ENCODE measurements at regions not wholly inside any gene's neighbourhood (a gene's known extent, or its start where the extent isn't known, plus 50 kb on each side); places are given as distances from the start of the nearest gene placed in this dataset.

DNA sequence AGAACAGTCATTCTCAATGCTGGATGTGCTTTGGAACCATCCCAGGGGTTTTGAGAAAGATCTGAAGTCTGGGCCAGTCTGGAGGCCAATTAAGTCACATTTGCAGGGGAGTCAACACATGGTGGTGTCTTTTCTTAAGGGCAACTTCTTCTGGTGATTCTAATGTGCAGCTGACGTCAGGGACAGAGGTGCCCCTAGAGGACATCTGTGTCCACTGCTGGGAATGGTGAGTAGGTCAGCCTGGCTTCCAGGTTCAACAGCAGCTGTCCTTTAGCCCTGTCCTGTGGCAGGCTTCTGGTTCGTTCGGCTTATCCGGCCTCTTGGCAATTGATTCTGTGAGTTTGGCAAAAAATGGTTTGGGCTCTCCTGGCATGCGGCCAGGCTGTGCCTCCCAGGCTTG lies 269.7 kb upstream of the HABP2 start:
- DNase-seq (ENCODE audit: unreplicated experiment), result no peak
- TF ChIP-seq, protein P1, sequence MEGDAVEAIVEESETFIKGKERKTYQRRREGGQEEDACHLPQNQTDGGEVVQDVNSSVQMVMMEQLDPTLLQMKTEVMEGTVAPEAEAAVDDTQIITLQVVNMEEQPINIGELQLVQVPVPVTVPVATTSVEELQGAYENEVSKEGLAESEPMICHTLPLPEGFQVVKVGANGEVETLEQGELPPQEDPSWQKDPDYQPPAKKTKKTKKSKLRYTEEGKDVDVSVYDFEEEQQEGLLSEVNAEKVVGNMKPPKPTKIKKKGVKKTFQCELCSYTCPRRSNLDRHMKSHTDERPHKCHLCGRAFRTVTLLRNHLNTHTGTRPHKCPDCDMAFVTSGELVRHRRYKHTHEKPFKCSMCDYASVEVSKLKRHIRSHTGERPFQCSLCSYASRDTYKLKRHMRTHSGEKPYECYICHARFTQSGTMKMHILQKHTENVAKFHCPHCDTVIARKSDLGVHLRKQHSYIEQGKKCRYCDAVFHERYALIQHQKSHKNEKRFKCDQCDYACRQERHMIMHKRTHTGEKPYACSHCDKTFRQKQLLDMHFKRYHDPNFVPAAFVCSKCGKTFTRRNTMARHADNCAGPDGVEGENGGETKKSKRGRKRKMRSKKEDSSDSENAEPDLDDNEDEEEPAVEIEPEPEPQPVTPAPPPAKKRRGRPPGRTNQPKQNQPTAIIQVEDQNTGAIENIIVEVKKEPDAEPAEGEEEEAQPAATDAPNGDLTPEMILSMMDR (IDR thresholded peaks at IDR 0.05; ENCODE audit: unreplicated experiment), result no peak
- BruUV-seq (replicated peaks), result no TSS peak
- CTCF ChIA-PET, result interaction anchor here (0.6 kb wide), 1 partner anchor 49 kb away, joined by 3 read pairs; no protein-coding TSS in a partner anchor
- H3K4me1 Mint-ChIP-seq (ENCODE audit: insufficient read depth, unreplicated experiment), result no peaks in the 10 kb centered on the region
- H3K4me3 Mint-ChIP-seq (ENCODE audit: unreplicated experiment), result no peak overlapping the region
- POLR2A ChIA-PET, result no interaction called here
- intact Hi-C loops (cut with micrococcal nuclease), result no loop called here
- no peak overlapping the region for H3K27ac Mint-ChIP-seq (ENCODE audit: low read depth, unreplicated experiment)
- H3K27me3 Mint-ChIP-seq (ENCODE audit: insufficient read depth, unreplicated experiment), result peaks cover 13% of the 10 kb centered on the region
- no peaks in the 10 kb centered on the region for H3K36me3 Mint-ChIP-seq (ENCODE audit: insufficient read depth, unreplicated experiment)
- no peaks in the 10 kb centered on the region for H3K9me3 Mint-ChIP-seq (ENCODE audit: unreplicated experiment)

DNA sequence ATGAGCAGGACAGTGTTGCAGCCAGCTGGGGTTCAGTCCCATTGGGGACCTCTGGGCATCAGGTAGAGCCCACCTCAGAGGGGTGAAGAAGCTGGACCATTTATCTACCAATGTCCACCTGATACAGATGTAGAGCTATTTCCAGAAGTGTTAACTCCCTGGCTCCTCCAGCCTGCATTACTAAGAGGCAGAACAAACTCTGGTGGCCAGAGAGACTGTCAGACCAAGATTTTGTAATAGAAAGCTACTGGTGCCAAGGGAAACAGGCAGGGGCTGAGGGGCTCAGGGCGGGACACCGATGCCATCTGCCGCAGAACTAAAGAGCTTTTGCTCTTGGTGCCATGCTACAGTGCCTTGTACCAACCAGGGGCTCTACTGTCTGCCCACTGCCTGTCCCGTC lies 268.2 kb upstream of the HABP2 start:
- no peaks in the 10 kb centered on the region for H3K4me1 Mint-ChIP-seq (ENCODE audit: insufficient read depth, unreplicated experiment)
- no peak overlapping the region for H3K4me3 Mint-ChIP-seq (ENCODE audit: unreplicated experiment)
- CTCF ChIA-PET, result interaction anchor here (0.6 kb wide), 1 partner anchor 27 kb away, joined by 3 read pairs; no protein-coding TSS in a partner anchor
- intact Hi-C loops (cut with micrococcal nuclease), result no loop called here
- TF ChIP-seq, protein P1 (IDR thresholded peaks at IDR 0.05; ENCODE audit: unreplicated experiment), result no peak
- H3K36me3 Mint-ChIP-seq (ENCODE audit: insufficient read depth, unreplicated experiment), result no peaks in the 10 kb centered on the region
- DNase-seq (ENCODE audit: unreplicated experiment), result no peak
- peaks cover 13% of the 10 kb centered on the region for H3K27me3 Mint-ChIP-seq (ENCODE audit: insufficient read depth, unreplicated experiment)
- no TSS peak for BruUV-seq (replicated peaks)
- H3K27ac Mint-ChIP-seq (ENCODE audit: low read depth, unreplicated experiment), result no peak overlapping the region
- H3K9me3 Mint-ChIP-seq (ENCODE audit: unreplicated experiment), result no peaks in the 10 kb centered on the region
- POLR2A ChIA-PET, result no interaction called here

DNA sequence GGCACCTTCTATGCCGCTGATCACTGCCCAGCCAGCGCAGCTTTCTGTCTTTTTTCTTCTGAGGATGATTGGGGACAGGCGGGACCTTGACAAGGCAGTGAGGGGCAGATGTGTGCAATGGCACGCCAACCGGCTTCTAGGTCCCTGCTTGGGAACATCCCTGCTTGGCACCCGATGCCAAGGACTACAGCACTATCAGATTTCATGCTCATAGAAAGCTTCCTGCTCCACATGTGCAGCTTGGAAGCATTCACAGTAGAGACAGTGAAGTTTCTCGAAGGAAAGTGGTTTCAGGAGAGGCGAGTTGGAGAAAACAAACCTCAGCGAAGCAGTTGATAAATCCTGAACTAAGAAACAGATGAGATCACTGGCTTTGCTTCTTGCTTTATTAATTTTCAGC lies 267.5 kb upstream of the HABP2 start:
- no peaks in the 10 kb centered on the region for H3K9me3 Mint-ChIP-seq (ENCODE audit: unreplicated experiment)
- no peak for DNase-seq (ENCODE audit: unreplicated experiment)
- POLR2A ChIA-PET, result no interaction called here
- intact Hi-C loops (cut with micrococcal nuclease), result no loop called here
- CTCF ChIA-PET, result no interaction called here
- BruUV-seq (replicated peaks), result no TSS peak
- no peak overlapping the region for H3K4me3 Mint-ChIP-seq (ENCODE audit: unreplicated experiment)
- peaks cover 13% of the 10 kb centered on the region for H3K27me3 Mint-ChIP-seq (ENCODE audit: insufficient read depth, unreplicated experiment)
- no peaks in the 10 kb centered on the region for H3K4me1 Mint-ChIP-seq (ENCODE audit: insufficient read depth, unreplicated experiment)
- H3K36me3 Mint-ChIP-seq (ENCODE audit: insufficient read depth, unreplicated experiment), result no peaks in the 10 kb centered on the region
- TF ChIP-seq, protein P1 (IDR thresholded peaks at IDR 0.05; ENCODE audit: unreplicated experiment), result no peak
- no peak overlapping the region for H3K27ac Mint-ChIP-seq (ENCODE audit: low read depth, unreplicated experiment)

DNA sequence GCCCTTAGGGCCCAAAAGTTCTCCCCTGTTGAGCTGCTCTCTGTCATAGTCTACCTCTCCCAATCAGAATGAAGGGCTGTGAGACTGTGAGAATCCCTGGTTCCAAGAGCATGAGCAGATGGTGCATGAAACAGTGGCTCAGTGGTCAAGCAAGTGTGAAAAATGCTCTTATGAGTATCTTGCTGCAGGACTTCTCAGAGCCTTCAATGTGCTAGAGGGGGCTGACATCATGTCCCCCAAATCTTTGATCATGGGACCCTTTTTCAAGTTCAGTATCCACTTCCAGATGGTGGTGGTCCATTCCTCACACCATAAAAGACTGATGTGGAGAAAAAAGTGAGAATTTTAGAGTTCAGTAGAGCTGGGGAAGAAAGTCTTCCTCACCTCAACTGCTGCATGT lies 265.3 kb upstream of the HABP2 start:
- intact Hi-C loops (cut with micrococcal nuclease), result no loop called here
- no peak for DNase-seq (ENCODE audit: unreplicated experiment)
- ChIA-PET POLR2A (no interaction called here), CTCF (interaction anchor here (0.6 kb wide), 1 partner anchor 483 kb away, joined by 3 read pairs; no protein-coding TSS in a partner anchor)
- TF ChIP-seq, protein P1 (IDR thresholded peaks at IDR 0.05; ENCODE audit: unreplicated experiment), result no peak
- BruUV-seq (replicated peaks), result no TSS peak
- Mint-ChIP-seq H3K36me3 (ENCODE audit: insufficient read depth, unreplicated experiment) (no peaks in the 10 kb centered on the region), H3K27me3 (ENCODE audit: insufficient read depth, unreplicated experiment) (peaks cover 13% of the 10 kb centered on the region), H3K27ac (ENCODE audit: low read depth, unreplicated experiment) (no peak overlapping the region), H3K9me3 (ENCODE audit: unreplicated experiment) (no peaks in the 10 kb centered on the region), H3K4me3 (ENCODE audit: unreplicated experiment) (no peak overlapping the region), H3K4me1 (ENCODE audit: insufficient read depth, unreplicated experiment) (no peaks in the 10 kb centered on the region)
